ENCODE measurements at regions not wholly inside any gene's neighbourhood (a gene's known extent, or its start where the extent isn't known, plus 50 kb on each side); places are given as distances from the start of the nearest gene placed in this dataset.

DNA sequence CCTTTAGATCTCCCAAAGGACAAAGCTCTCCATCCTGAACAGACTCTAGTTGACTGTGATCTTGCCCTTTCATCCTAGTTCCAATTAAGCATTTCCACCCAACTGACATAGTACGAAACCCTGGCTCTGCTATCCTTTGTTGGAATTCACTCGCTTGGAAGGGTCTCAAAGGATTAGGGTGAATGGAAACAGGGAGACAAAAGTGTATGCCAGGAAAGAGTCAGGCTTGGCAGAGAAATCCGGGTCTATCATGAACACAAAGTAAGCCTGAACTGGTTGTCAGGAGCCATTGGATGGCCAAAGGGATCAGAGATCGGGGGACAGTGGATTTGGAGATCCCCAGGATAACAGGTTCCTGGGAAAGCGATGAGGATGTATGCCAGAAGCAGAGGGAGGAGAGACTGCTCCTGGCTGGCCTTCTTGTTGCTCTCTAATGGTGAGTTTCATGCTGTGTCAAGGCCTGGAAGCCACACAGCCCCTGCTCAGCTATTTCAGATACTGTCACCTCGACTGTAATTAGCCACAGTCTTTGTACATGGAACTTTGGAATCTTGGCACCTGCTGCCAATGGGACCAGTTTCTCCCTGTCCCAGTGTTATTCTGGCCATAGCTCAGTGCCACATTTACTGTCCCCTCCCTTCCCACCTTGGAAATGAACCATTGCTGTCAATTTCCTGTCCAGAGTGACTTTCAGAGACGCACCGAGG, 1168.7 kb upstream of the AUTS2 start:
- Histone ChIP-seq H3K4me3 (ENCODE audit: low read depth, low read length) (no peak overlapping the region), H3K36me3 (ENCODE audit: control insufficient read depth, insufficient read depth, low read length) (no peaks in the 10 kb centered on the region), H3K27me3 (ENCODE audit: control insufficient read depth, insufficient read depth, low read length) (no peaks in the 10 kb centered on the region)
- FAIRE-seq = no peak
- TF ChIP-seq, protein P1, sequence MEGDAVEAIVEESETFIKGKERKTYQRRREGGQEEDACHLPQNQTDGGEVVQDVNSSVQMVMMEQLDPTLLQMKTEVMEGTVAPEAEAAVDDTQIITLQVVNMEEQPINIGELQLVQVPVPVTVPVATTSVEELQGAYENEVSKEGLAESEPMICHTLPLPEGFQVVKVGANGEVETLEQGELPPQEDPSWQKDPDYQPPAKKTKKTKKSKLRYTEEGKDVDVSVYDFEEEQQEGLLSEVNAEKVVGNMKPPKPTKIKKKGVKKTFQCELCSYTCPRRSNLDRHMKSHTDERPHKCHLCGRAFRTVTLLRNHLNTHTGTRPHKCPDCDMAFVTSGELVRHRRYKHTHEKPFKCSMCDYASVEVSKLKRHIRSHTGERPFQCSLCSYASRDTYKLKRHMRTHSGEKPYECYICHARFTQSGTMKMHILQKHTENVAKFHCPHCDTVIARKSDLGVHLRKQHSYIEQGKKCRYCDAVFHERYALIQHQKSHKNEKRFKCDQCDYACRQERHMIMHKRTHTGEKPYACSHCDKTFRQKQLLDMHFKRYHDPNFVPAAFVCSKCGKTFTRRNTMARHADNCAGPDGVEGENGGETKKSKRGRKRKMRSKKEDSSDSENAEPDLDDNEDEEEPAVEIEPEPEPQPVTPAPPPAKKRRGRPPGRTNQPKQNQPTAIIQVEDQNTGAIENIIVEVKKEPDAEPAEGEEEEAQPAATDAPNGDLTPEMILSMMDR (IDR thresholded peaks at IDR 0.05; ENCODE audit: insufficient read depth, low read length, severe bottlenecking) = no peak
- no peak for DNase-seq (ENCODE audit: low read depth)

GRCh38 chr7:68432585-68432984, 1165.7 kb upstream of the AUTS2 start:
- Histone ChIP-seq H3K4me3 (ENCODE audit: low read depth, low read length) (no peak overlapping the region), H3K27me3 (ENCODE audit: control insufficient read depth, insufficient read depth, low read length) (no peaks in the 10 kb centered on the region), H3K36me3 (ENCODE audit: control insufficient read depth, insufficient read depth, low read length) (no peaks in the 10 kb centered on the region)
- DNase-seq (ENCODE audit: low read depth) (no peak), FAIRE-seq (peak; percentile 82)
- TF ChIP-seq, protein P1 (IDR thresholded peaks at IDR 0.05; ENCODE audit: insufficient read depth, low read length, severe bottlenecking) = no peak

GRCh38 chr7:68433462-68434070, 1164.7 kb upstream of the AUTS2 start:
- DNase-seq (ENCODE audit: low read depth) (no peak), FAIRE-seq (no peak)
- no peaks in the 10 kb centered on the region for H3K27me3 ChIP-seq (ENCODE audit: control insufficient read depth, insufficient read depth, low read length)
- no peak overlapping the region for H3K4me3 ChIP-seq (ENCODE audit: low read depth, low read length)
- no peaks in the 10 kb centered on the region for H3K36me3 ChIP-seq (ENCODE audit: control insufficient read depth, insufficient read depth, low read length)
- TF ChIP-seq, protein P1 (IDR thresholded peaks at IDR 0.05; ENCODE audit: insufficient read depth, low read length, severe bottlenecking) = no peak

DNA sequence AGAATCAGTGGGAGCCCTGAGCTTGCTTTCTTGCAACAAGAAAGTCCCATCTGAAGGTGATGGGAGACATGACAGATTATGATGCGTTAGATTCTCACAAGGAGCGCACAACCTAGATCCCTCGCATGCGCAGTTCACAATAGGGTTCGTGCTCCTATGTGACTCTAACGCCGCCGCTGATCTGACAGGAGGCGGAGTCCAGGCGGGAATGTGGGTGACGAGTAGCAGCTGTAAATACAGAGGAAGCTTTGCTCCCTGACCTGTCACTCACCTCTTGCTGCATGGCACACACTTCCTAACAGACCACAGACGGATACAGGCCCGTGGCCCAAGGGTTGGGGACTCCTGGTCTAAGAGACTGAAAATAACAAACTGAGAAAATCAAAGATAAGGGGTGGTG, 1163.4 kb upstream of the AUTS2 start:
- no peak overlapping the region for H3K4me3 ChIP-seq (ENCODE audit: low read depth, low read length)
- DNase-seq (ENCODE audit: low read depth) = no peak
- TF ChIP-seq, protein P1 (IDR thresholded peaks at IDR 0.05; ENCODE audit: insufficient read depth, low read length, severe bottlenecking) = no peak
- no peaks in the 10 kb centered on the region for H3K27me3 ChIP-seq (ENCODE audit: control insufficient read depth, insufficient read depth, low read length)
- H3K36me3 ChIP-seq (ENCODE audit: control insufficient read depth, insufficient read depth, low read length) = no peaks in the 10 kb centered on the region
- FAIRE-seq = no peak

GRCh38 chr7:68438016-68438415, 1160.3 kb upstream of the AUTS2 start:
- no peak overlapping the region for H3K4me3 ChIP-seq (ENCODE audit: low read depth, low read length)
- no peak for DNase-seq (ENCODE audit: low read depth)
- TF ChIP-seq, protein P1 (IDR thresholded peaks at IDR 0.05; ENCODE audit: insufficient read depth, low read length, severe bottlenecking) = no peak
- H3K36me3 ChIP-seq (ENCODE audit: control insufficient read depth, insufficient read depth, low read length) = no peaks in the 10 kb centered on the region
- no peaks in the 10 kb centered on the region for H3K27me3 ChIP-seq (ENCODE audit: control insufficient read depth, insufficient read depth, low read length)
- no peak for FAIRE-seq
